Inflammatory macrophage (primary cell): ENCODE measurements at regions not wholly inside any gene's neighbourhood (a gene's known extent, or its start where the extent isn't known, plus 50 kb on each side); places are given as distances from the start of the nearest gene placed in this dataset.
"Not testable (repeated sequence)": the region's sequence is repeated elsewhere in the genome, so short reads cannot be mapped to it uniquely, and the experiment has no call there.

Experiments used
- DNase-seq, 2 donors: peaks; one replicate each; pipeline ENCODE4 v3.0.0-alpha.2; 2020 to 2022

GRCh38 chr3:176415661-176416295 lies 781.5 kb downstream of the TBL1XR1 start:
- no peak for DNase-seq

- DNase-seq = no peak
These were observed 784.5 kb downstream of the TBL1XR1 start for GRCh38 chr3:176412771-176413170.

GRCh38 chr3:176403531-176403930 lies 793.8 kb downstream of the TBL1XR1 start:
- no peak for DNase-seq

GRCh38 chr3:176401211-176401610 lies 796.1 kb downstream of the TBL1XR1 start:
- DNase-seq = no peak

GRCh38 chr3:176399193-176399592 lies 798.1 kb downstream of the TBL1XR1 start:
- no peak for DNase-seq

GRCh38 chr3:176395240-176395639 lies 802.0 kb downstream of the TBL1XR1 start:
- no peak for DNase-seq

- no peak for DNase-seq
These were observed 818.5 kb downstream of the TBL1XR1 start for GRCh38 chr3:176378789-176379188.

- DNase-seq = no peak
These were observed 820.8 kb downstream of the TBL1XR1 start for GRCh38 chr3:176376531-176376930.

- no peak for DNase-seq
These were observed 821.8 kb downstream of the TBL1XR1 start for GRCh38 chr3:176375519-176375918.

- no peak for DNase-seq
These were observed 835.0 kb downstream of the TBL1XR1 start for GRCh38 chr3:176362191-176362731.

- no peak for DNase-seq
These were observed 838.1 kb downstream of the TBL1XR1 start for GRCh38 chr3:176359211-176359610.

- no peak for DNase-seq
These were observed 839.4 kb downstream of the TBL1XR1 start for GRCh38 chr3:176357891-176358290.

GRCh38 chr3:176354843-176355242 lies 842.4 kb downstream of the TBL1XR1 start:
- no peak for DNase-seq

GRCh38 chr3:176352716-176353334 lies 844.5 kb downstream of the TBL1XR1 start:
- no peak for DNase-seq

- no peak for DNase-seq
These were observed 845.9 kb downstream of the TBL1XR1 start for GRCh38 chr3:176351408-176351807.

GRCh38 chr3:176349706-176350105 lies 847.6 kb downstream of the TBL1XR1 start:
- DNase-seq = no peak

- DNase-seq = no peak
These were observed 849.7 kb downstream of the TBL1XR1 start for GRCh38 chr3:176347424-176348146.

- DNase-seq = no peak
These were observed 855.3 kb downstream of the TBL1XR1 start for GRCh38 chr3:176341963-176342362.

- DNase-seq = no peak
These were observed 868.6 kb downstream of the TBL1XR1 start for GRCh38 chr3:176328666-176329065.

- no peak for DNase-seq
These were observed 869.1 kb downstream of the TBL1XR1 start for GRCh38 chr3:176328198-176328597.

GRCh38 chr3:176326894-176327490 lies 870.3 kb downstream of the TBL1XR1 start:
- DNase-seq = not testable (repeated sequence)

- not testable (repeated sequence) for DNase-seq
These were observed 875.8 kb downstream of the TBL1XR1 start for GRCh38 chr3:176321532-176321931.

- no peak for DNase-seq
These were observed 876.2 kb downstream of the TBL1XR1 start for GRCh38 chr3:176321099-176321498.
